Astrocyte (in vitro differentiated cells and primary cell): ENCODE measurements at regions not wholly inside any gene's neighbourhood (a gene's known extent, or its start where the extent isn't known, plus 50 kb on each side); places are given as distances from the start of the nearest gene placed in this dataset.

Experiments used
- EZH2 ChIP-seq: IDR thresholded peaks from 2 replicates; pipeline ENCODE4 v1.6.1; 2012; ENCODE audit warnings: mild to moderate bottlenecking, low read length, inconsistent platforms; ENCODE audit not compliant: insufficient read depth
- TF ChIP-seq, protein P1 (sequence below): IDR thresholded peaks from 2 replicates; pipeline ENCODE4 v1.5.1; 2011; ENCODE audit warnings: low read depth, mild to moderate bottlenecking, inconsistent platforms, low read length, moderate library complexity; ENCODE audit not compliant: insufficient read depth

DNA sequence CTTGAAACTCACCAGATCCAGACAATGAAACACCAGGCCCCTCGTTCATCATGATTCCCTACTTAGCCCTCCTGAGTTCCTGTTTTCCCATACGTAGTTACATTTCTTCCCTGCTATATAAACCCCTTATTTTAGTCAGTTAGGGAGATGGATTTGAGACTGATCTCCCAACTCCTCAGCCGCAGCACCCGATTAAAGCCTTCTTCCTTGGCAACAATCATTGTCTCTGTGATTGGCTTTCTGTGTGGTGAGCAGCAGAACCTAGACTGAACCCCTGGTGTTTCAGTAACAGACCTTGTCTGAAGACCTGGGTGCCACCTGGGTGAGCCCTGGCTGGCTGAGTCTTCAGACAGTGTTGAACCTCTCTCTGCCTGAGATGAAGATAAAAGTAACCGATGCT lies 118.0 kb downstream of the OAT start:
- no peak for TF ChIP-seq EZH2
- TF ChIP-seq, protein P1, sequence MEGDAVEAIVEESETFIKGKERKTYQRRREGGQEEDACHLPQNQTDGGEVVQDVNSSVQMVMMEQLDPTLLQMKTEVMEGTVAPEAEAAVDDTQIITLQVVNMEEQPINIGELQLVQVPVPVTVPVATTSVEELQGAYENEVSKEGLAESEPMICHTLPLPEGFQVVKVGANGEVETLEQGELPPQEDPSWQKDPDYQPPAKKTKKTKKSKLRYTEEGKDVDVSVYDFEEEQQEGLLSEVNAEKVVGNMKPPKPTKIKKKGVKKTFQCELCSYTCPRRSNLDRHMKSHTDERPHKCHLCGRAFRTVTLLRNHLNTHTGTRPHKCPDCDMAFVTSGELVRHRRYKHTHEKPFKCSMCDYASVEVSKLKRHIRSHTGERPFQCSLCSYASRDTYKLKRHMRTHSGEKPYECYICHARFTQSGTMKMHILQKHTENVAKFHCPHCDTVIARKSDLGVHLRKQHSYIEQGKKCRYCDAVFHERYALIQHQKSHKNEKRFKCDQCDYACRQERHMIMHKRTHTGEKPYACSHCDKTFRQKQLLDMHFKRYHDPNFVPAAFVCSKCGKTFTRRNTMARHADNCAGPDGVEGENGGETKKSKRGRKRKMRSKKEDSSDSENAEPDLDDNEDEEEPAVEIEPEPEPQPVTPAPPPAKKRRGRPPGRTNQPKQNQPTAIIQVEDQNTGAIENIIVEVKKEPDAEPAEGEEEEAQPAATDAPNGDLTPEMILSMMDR, result no peak
